ENCODE measurements at regions not wholly inside any gene's neighbourhood (a gene's known extent, or its start where the extent isn't known, plus 50 kb on each side); places are given as distances from the start of the nearest gene placed in this dataset.

- Histone ChIP-seq H3K9me3 (ENCODE audit: low read depth, low read length) (no peaks in the 10 kb centered on the region), H2AFZ (ENCODE audit: low read length) (no peak overlapping the region), H3K4me3 (ENCODE audit: insufficient read depth, low read length) (no peak overlapping the region), H3K4me2 (ENCODE audit: insufficient read depth, low read length) (no peak overlapping the region), H3K27ac (ENCODE audit: low read depth, low read length) (no peak overlapping the region), H3K27me3 (ENCODE audit: insufficient read depth, low read length) (no peaks in the 10 kb centered on the region), H4K20me1 (ENCODE audit: insufficient read depth, low read length) (no peaks in the 10 kb centered on the region), H3K36me3 (ENCODE audit: insufficient read depth, low read length) (no peaks in the 10 kb centered on the region), H3K4me1 (ENCODE audit: insufficient read depth, low read length) (peaks cover 3% of the 10 kb centered on the region), H3K79me2 (ENCODE audit: insufficient read depth, low read length) (no peaks in the 10 kb centered on the region)
- no peak for DNase-seq (ENCODE audit: insufficient read length, low spot score, missing footprints)
- no peak for TF ChIP-seq CTCF (IDR thresholded peaks at IDR 0.05; ENCODE audit: extremely low read depth, low read depth, low read length)
Measured at GRCh38 chr15:87687523-87687870, 569.0 kb downstream of the NTRK3 start.

- Histone ChIP-seq H3K27me3 (ENCODE audit: insufficient read depth, low read length) (no peaks in the 10 kb centered on the region), H4K20me1 (ENCODE audit: insufficient read depth, low read length) (no peaks in the 10 kb centered on the region), H3K79me2 (ENCODE audit: insufficient read depth, low read length) (no peaks in the 10 kb centered on the region), H2AFZ (ENCODE audit: low read length) (no peak overlapping the region), H3K4me1 (ENCODE audit: insufficient read depth, low read length) (peaks cover 3% of the 10 kb centered on the region), H3K4me3 (ENCODE audit: insufficient read depth, low read length) (no peak overlapping the region), H3K4me2 (ENCODE audit: insufficient read depth, low read length) (no peak overlapping the region), H3K36me3 (ENCODE audit: insufficient read depth, low read length) (no peaks in the 10 kb centered on the region), H3K27ac (ENCODE audit: low read depth, low read length) (no peak overlapping the region), H3K9me3 (ENCODE audit: low read depth, low read length) (no peaks in the 10 kb centered on the region)
- no peak for TF ChIP-seq CTCF (IDR thresholded peaks at IDR 0.05; ENCODE audit: extremely low read depth, low read depth, low read length)
- DNase-seq (ENCODE audit: insufficient read length, low spot score, missing footprints) = no peak
Measured at GRCh38 chr15:87686841-87687522, 569.6 kb downstream of the NTRK3 start.

- peaks cover 3% of the 10 kb centered on the region for H3K4me1 ChIP-seq (ENCODE audit: insufficient read depth, low read length)
- no peak overlapping the region for H3K27ac ChIP-seq (ENCODE audit: low read depth, low read length)
- no peaks in the 10 kb centered on the region for H3K27me3 ChIP-seq (ENCODE audit: insufficient read depth, low read length)
- TF ChIP-seq CTCF (IDR thresholded peaks at IDR 0.05; ENCODE audit: extremely low read depth, low read depth, low read length) = no peak
- H3K9me3 ChIP-seq (ENCODE audit: low read depth, low read length) = no peaks in the 10 kb centered on the region
- no peak for DNase-seq (ENCODE audit: insufficient read length, low spot score, missing footprints)
- no peaks in the 10 kb centered on the region for H4K20me1 ChIP-seq (ENCODE audit: insufficient read depth, low read length)
- no peak overlapping the region for H3K4me2 ChIP-seq (ENCODE audit: insufficient read depth, low read length)
- H2AFZ ChIP-seq (ENCODE audit: low read length) = no peak overlapping the region
- no peaks in the 10 kb centered on the region for H3K79me2 ChIP-seq (ENCODE audit: insufficient read depth, low read length)
- no peaks in the 10 kb centered on the region for H3K36me3 ChIP-seq (ENCODE audit: insufficient read depth, low read length)
- no peak overlapping the region for H3K4me3 ChIP-seq (ENCODE audit: insufficient read depth, low read length)
Measured at GRCh38 chr15:87686339-87686738, 570.2 kb downstream of the NTRK3 start.

GRCh38 chr15:87682527-87682926, 574.0 kb downstream of the NTRK3 start:
- Histone ChIP-seq H3K27me3 (ENCODE audit: insufficient read depth, low read length) (no peaks in the 10 kb centered on the region), H3K27ac (ENCODE audit: low read depth, low read length) (no peak overlapping the region), H4K20me1 (ENCODE audit: insufficient read depth, low read length) (no peaks in the 10 kb centered on the region), H3K4me1 (ENCODE audit: insufficient read depth, low read length) (no peaks in the 10 kb centered on the region), H3K79me2 (ENCODE audit: insufficient read depth, low read length) (no peaks in the 10 kb centered on the region), H3K36me3 (ENCODE audit: insufficient read depth, low read length) (no peaks in the 10 kb centered on the region), H3K4me2 (ENCODE audit: insufficient read depth, low read length) (no peak overlapping the region), H3K4me3 (ENCODE audit: insufficient read depth, low read length) (no peak overlapping the region), H2AFZ (ENCODE audit: low read length) (no peak overlapping the region), H3K9me3 (ENCODE audit: low read depth, low read length) (no peaks in the 10 kb centered on the region)
- DNase-seq (ENCODE audit: insufficient read length, low spot score, missing footprints) = no peak
- no peak for TF ChIP-seq CTCF (IDR thresholded peaks at IDR 0.05; ENCODE audit: extremely low read depth, low read depth, low read length)

All from osteoblast (primary cell).